Heart left ventricle (tissue), 13 donors: ENCODE measurements at regions not wholly inside any gene's neighbourhood (a gene's known extent, or its start where the extent isn't known, plus 50 kb on each side); places are given as distances from the start of the nearest gene placed in this dataset.

ENCODE experiments used
- POLR2A ChIP-seq, 2 donors: fragments of 450-650 bp; IDR thresholded peaks; one replicate each; pipeline ENCODE4 v1.6.1; 2017; ENCODE audit warnings: antibody characterized with exemption in 2 of 2, mild to moderate bottlenecking in 2 of 2, moderate library complexity in 2 of 2
- TF ChIP-seq, protein P1 (sequence below), 12 donors: fragments of 200-600 bp; sonication (generic) in 4 of 12; IDR thresholded peaks; one replicate each; pipeline versions ENCODE4 v1.5.0 to v1.8.0; 2018 to 2022; ENCODE audit warnings: antibody characterized with exemption in 12 of 12, mild to moderate bottlenecking in 5 of 12
- donor health status: ischemic (EF 13 %, LVEDD 7.1; RV severe dilation, severe dysfunction).
- donor health status: DM: no; HTN: yes; CAD: no.
- donor health status: DM: no; HTN: no; CAD: no.
- donor health status: ischemic (EF 25% LVEDD 6.9; RV normal size, moderate dysfunction).
- donor health status: ischemic (EF 25% LVEDD 5.7; RV mildly dilated, moderate dysfunction).
- donor health status: ischemic (EF 35%, LVEDD 5.7; RV mildly dilated, moderate dysfunction).
- donor health status: nonischemic (EF 11% LVEDD 7.7; RV severe dilation, severe dysfunction).
- donor health status: DM: yes; HTN: yes; CAD: no.
- donor health status: PGD.
- donor health status: ischemic (EF 29% LVEDD 5.4; RV normal size, mild dysfunction).
- donor health status: nonischemic (EF 23%, LVEDD 6.1; RV moderate dilation, normal function).

DNA sequence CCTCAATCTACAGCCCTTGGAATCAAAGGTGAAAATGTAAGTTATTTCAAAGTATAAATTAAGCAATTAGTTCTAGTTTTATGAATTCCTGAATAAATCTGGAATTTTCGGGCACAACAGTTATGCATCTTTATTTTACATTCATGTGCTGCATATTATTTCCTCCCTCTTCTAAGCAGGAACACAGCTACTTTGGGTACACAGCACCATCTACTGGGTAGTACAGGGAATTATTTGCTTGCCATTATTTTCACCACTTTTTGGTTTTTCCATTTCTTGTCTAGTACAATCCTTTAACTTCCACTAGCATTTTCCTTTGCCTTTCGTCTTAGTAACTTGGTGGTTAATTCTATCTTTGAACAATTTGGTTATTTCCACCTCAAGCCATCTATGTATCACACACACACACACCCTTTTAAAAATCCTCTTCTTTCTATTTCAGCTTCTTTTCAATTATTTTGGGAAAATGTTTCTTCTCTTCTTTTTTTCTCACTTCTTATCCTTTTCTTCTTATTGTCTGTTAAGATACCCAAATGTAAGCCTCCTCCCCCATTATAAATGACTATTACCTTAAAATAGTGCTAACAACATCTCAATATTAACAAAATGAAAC is 451.0 kb downstream of the MFSD1 start:
- TF ChIP-seq, protein P1, sequence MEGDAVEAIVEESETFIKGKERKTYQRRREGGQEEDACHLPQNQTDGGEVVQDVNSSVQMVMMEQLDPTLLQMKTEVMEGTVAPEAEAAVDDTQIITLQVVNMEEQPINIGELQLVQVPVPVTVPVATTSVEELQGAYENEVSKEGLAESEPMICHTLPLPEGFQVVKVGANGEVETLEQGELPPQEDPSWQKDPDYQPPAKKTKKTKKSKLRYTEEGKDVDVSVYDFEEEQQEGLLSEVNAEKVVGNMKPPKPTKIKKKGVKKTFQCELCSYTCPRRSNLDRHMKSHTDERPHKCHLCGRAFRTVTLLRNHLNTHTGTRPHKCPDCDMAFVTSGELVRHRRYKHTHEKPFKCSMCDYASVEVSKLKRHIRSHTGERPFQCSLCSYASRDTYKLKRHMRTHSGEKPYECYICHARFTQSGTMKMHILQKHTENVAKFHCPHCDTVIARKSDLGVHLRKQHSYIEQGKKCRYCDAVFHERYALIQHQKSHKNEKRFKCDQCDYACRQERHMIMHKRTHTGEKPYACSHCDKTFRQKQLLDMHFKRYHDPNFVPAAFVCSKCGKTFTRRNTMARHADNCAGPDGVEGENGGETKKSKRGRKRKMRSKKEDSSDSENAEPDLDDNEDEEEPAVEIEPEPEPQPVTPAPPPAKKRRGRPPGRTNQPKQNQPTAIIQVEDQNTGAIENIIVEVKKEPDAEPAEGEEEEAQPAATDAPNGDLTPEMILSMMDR (IDR thresholded peaks at IDR 0.05) = peak in 9 of 12 donors; percentile 18 to 41 (median 32)
- TF ChIP-seq POLR2A (IDR thresholded peaks at IDR 0.05) = no peak
